GM23338 (cell line): ENCODE measurements at regions not wholly inside any gene's neighbourhood (a gene's known extent, or its start where the extent isn't known, plus 50 kb on each side); places are given as distances from the start of the nearest gene placed in this dataset.

Source experiments
- CREB1 ChIP-seq: fragments of 250-450 bp; sonication (Bioruptor Pico); IDR thresholded peaks from 2 replicates; pipeline ENCODE4 v1.5.0; 2020; ENCODE audit warnings: low read depth, mild to moderate bottlenecking, moderate library complexity
- CTCF ChIP-seq, 2 experiments: fragments of 200-600 bp in 1 of 2; sonication (generic) in 1 of 2; conservative IDR thresholded peaks; 2 replicates each; pipeline versions ENCODE4 v1.5.1 to v1.6.1; 2016 to 2017; ENCODE audit warnings: antibody characterized with exemption in 2 of 2, low read depth in 2 of 2, mild to moderate bottlenecking in 2 of 2, moderate library complexity in 1 of 2

- no peak for TF ChIP-seq CTCF (conservative IDR thresholded peaks at IDR 0.05; ENCODE audit: low read depth in 2 of 2)
- no peak for TF ChIP-seq CREB1 (CRISPR knock-in tag)
Measured at GRCh38 chr9:110114859-110115201, 93.1 kb downstream of the C9orf152 start.
